Pancreas (tissue), 10 donors: ENCODE measurements at regions not wholly inside any gene's neighbourhood (a gene's known extent, or its start where the extent isn't known, plus 50 kb on each side); places are given as distances from the start of the nearest gene placed in this dataset.

Experiments
- ATAC-seq, 4 donors: fragments of 200-7000 bp; cut with Tn5 transposase; one replicate each; pipeline versions ENCODE4 v1.8.0 to v1.9.1; 2020; ENCODE audit warnings: mild to moderate bottlenecking in 4 of 4, moderate library complexity in 4 of 4
- DNase-seq, 6 donors: peaks; one replicate each; pipeline ENCODE4 v3.0.0-alpha.2; 2020
- FAIRE-seq: peaks from 2 replicates; lab custom pipeline; 2012; peaks lifted over from hg19 to GRCh38; lab: Jason Lieb, UNC
- H3K27ac ChIP-seq, 4 donors: fragments of 200-600 bp; sonication (generic); 1 replicate in 3 of 4; 2 replicates in 1 of 4; pipeline versions ENCODE4 v1.5.0 to v1.8.0; 2020
- H3K27me3 ChIP-seq, 4 donors: fragments of 200-600 bp; one replicate each; pipeline ENCODE4 v1.8.0; 2021
- H3K36me3 ChIP-seq, 3 donors: fragments of 200-600 bp; sonication (generic) in 1 of 3; one replicate each; pipeline versions ENCODE4 v1.5.0 to v1.8.0; 2020 to 2021
- H3K4me1 ChIP-seq, 3 donors: fragments of 200-600 bp; one replicate each; pipeline ENCODE4 v1.8.0; 2021
- H3K4me3 ChIP-seq, 4 donors: fragments of 200-600 bp; sonication (generic) in 2 of 4; one replicate each; pipeline versions ENCODE4 v1.5.0 to v1.8.0; 2020 to 2021
- H3K9me3 ChIP-seq, 4 donors: fragments of 200-600 bp; one replicate each; pipeline ENCODE4 v1.8.0; 2021
- CTCF ChIP-seq, 4 donors: fragments of 200-600 bp; sonication (generic) in 3 of 4; IDR thresholded peaks; one replicate each; pipeline versions ENCODE4 v1.5.0 to v1.8.0; 2021; ENCODE audit warnings: antibody characterized with exemption in 4 of 4
- whole genome bisulfite sequencing, 2 donors: extraction: QIAGEN DNeasy Blood & Tissue Kit; methylation state at CpG; one replicate each; pipeline ENCODE4 v1.1.7; 2013; 5-methylcytosine and 5-hydroxymethylcytosine counted together
- intact Hi-C, 3 donors: fragments of 100-400 bp; cut with DNase I; formaldehyde crosslinking; loops; one replicate each; pipeline versions ENCODE4 v1.11.1 to v1.14.2; 2022
- donor health status: healthy with polysubstance abuse.
- donor health status: DM: no; HTN: no; CAD: no; lungs with moderate emphysema.
- donor health status: DM: no; HTN: no; CAD: no.
- donor health status: control.
- donor health status: control.
- donor health status: Bipolar disorder and iron deficiency.
- donor health status: DM: yes; HTN: yes; CAD: no.
- donor health status: DM: no; HTN: no; CAD: no.
- donor health status: DM: no; HTN: no; CAD: no.
- donor health status: DM: yes; HTN: yes; CAD: no.

- no peaks in the 10 kb centered on the region for H3K9me3 ChIP-seq
- 48 to 77% methylated on average over 4 of the region's 4 CpGs for whole genome bisulfite sequencing, 2 donors
- no peak for DNase-seq
- FAIRE-seq, result no peak
- ATAC-seq, result no peak
- H3K27me3 ChIP-seq, result no peaks in the 10 kb centered on the region
- no peak for TF ChIP-seq CTCF (IDR thresholded peaks at IDR 0.05)
- H3K27ac ChIP-seq, result no peak overlapping the region
- intact Hi-C loops, result no loop called here
- no peaks in the 10 kb centered on the region for H3K4me1 ChIP-seq
- H3K4me3 ChIP-seq, result no peak overlapping the region
- H3K36me3 ChIP-seq, result no peaks in the 10 kb centered on the region
Measured at GRCh38 chr3:147538034-147538433, 128.9 kb downstream of the ZIC1 start.

- DNase-seq (no peak), ATAC-seq (no peak), FAIRE-seq (no peak)
- no peak for TF ChIP-seq CTCF (IDR thresholded peaks at IDR 0.05)
- intact Hi-C loops, result no loop called here
- H3K4me3 ChIP-seq, result no peak overlapping the region
- no peaks in the 10 kb centered on the region for H3K36me3 ChIP-seq
- no peaks in the 10 kb centered on the region for H3K27me3 ChIP-seq
- no peaks in the 10 kb centered on the region for H3K4me1 ChIP-seq
- no peaks in the 10 kb centered on the region for H3K9me3 ChIP-seq
- no peak overlapping the region for H3K27ac ChIP-seq
Measured at GRCh38 chr3:147540921-147541320, 131.8 kb downstream of the ZIC1 start.

GRCh38 chr3:147544290-147544689 lies 135.1 kb downstream of the ZIC1 start:
- Histone ChIP-seq H3K27ac (no peak overlapping the region), H3K4me3 (no peak overlapping the region), H3K36me3 (no peaks in the 10 kb centered on the region), H3K27me3 (no peaks in the 10 kb centered on the region), H3K9me3 (no peaks in the 10 kb centered on the region), H3K4me1 (no peaks in the 10 kb centered on the region)
- DNase-seq, result no peak
- no peak for TF ChIP-seq CTCF (IDR thresholded peaks at IDR 0.05)
- intact Hi-C loops, result no loop called here
- FAIRE-seq, result no peak
- no peak for ATAC-seq

GRCh38 chr3:147551491-147551890 lies 142.3 kb downstream of the ZIC1 start:
- DNase-seq (no peak), ATAC-seq (no peak), FAIRE-seq (no peak)
- Histone ChIP-seq H3K4me1 (no peaks in the 10 kb centered on the region), H3K9me3 (no peaks in the 10 kb centered on the region), H3K36me3 (no peaks in the 10 kb centered on the region), H3K4me3 (no peak overlapping the region), H3K27ac (no peak overlapping the region), H3K27me3 (no peaks in the 10 kb centered on the region)
- WGBS, 2 donors, result 82 to 91% methylated on average over 3 of the region's 3 CpGs
- intact Hi-C loops, result no loop called here
- no peak for TF ChIP-seq CTCF (IDR thresholded peaks at IDR 0.05)

- TF ChIP-seq CTCF (IDR thresholded peaks at IDR 0.05), result no peak
- FAIRE-seq, result no peak
- DNase-seq, result no peak
- H3K4me3 ChIP-seq, result no peak overlapping the region
- H3K9me3 ChIP-seq, result no peaks in the 10 kb centered on the region
- H3K27me3 ChIP-seq, result no peaks in the 10 kb centered on the region
- no peaks in the 10 kb centered on the region for H3K36me3 ChIP-seq
- no peaks in the 10 kb centered on the region for H3K4me1 ChIP-seq
- ATAC-seq, result no peak
- H3K27ac ChIP-seq, result no peak overlapping the region
- intact Hi-C loops, result no loop called here
Measured at GRCh38 chr3:147554332-147554731, 145.2 kb downstream of the ZIC1 start.
